GM21390 (cell line): ENCODE measurements at regions not wholly inside any gene's neighbourhood (a gene's known extent, or its start where the extent isn't known, plus 50 kb on each side); places are given as distances from the start of the nearest gene placed in this dataset.

Experiments used
- ATAC-seq: cut with Tn5 transposase; IDR thresholded peaks from one replicate; pipeline ENCODE4 v1.9.1; 2021; ENCODE audit not compliant: unreplicated experiment

- no peak for ATAC-seq
Observed at GRCh38 chr1:183711741-183712361, 58.7 kb upstream of the APOBEC4 start.

GRCh38 chr1:183711165-183711682 is 58.1 kb upstream of the APOBEC4 start:
- ATAC-seq = no peak

- no peak for ATAC-seq
Observed at GRCh38 chr1:183710734-183711133, 57.6 kb upstream of the APOBEC4 start.

- ATAC-seq = no peak
Observed at GRCh38 chr1:183710333-183710732, 57.2 kb upstream of the APOBEC4 start.

- ATAC-seq = no peak
Observed at GRCh38 chr1:183704131-183704530, 51.0 kb upstream of the APOBEC4 start.
